Activated CD4-positive, alpha-beta T cell treated with anti-CD3 and anti-CD28 coated beads, Interleukin-2, amount 10 ng/mL, durations not matched to agents 24 days and 14 days (primary cell): ENCODE measurements at regions not wholly inside any gene's neighbourhood (a gene's known extent, or its start where the extent isn't known, plus 50 kb on each side); places are given as distances from the start of the nearest gene placed in this dataset.
A peak's percentile ranks its signal among the peaks of the same experiment; 100 is the strongest.

Experiments
- DNase-seq: peaks from one replicate; pipeline ENCODE4 v3.0.0; 2022
- H3K27ac Mint-ChIP-seq: one replicate; pipeline ENCODE4 v1.8.0; 2022; ENCODE audit warnings: mild to moderate bottlenecking, mixed read lengths
- H3K27me3 Mint-ChIP-seq: one replicate; pipeline ENCODE4 v1.8.0; 2022; ENCODE audit warnings: mixed read lengths
- H3K36me3 Mint-ChIP-seq: one replicate; pipeline ENCODE4 v1.8.0; 2022; ENCODE audit warnings: low read depth, mild to moderate bottlenecking, mixed read lengths
- H3K4me1 Mint-ChIP-seq: one replicate; pipeline ENCODE4 v1.8.0; 2021; ENCODE audit warnings: mixed read lengths
- H3K4me3 Mint-ChIP-seq: one replicate; pipeline ENCODE4 v1.8.0; 2022; ENCODE audit warnings: mild to moderate bottlenecking, moderate library complexity, mixed read lengths
- H3K9me3 Mint-ChIP-seq: one replicate; pipeline ENCODE4 v1.8.0; 2021; ENCODE audit warnings: mixed read lengths
- intact Hi-C: fragments of 100-400 bp; cut with micrococcal nuclease; formaldehyde crosslinking; loops from one replicate; pipeline ENCODE4 v1.15.1; 2023

DNA sequence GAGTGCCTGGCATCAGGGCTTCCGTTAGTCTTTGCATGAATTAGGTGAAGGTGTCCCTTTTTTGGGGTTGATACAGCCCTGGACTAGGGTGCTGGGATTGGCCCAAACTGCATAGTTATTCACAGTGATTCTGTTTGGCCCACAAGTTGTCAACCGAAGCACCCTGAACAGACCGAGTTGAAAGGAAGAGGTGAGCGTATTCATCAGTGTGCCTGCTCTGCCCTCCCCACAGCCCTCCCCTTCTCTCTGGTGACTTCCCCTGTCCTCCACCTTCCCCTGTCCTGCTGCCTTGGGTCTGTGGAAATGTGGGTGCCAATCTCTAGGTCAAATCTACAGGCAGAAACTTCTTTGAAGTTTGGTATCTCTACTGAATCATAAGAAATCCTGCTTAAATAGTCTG, 330.5 kb downstream of the DYSF start:
- intact Hi-C loops, result no loop called here
- no peaks in the 10 kb centered on the region for H3K9me3 Mint-ChIP-seq
- no peak overlapping the region for H3K4me3 Mint-ChIP-seq
- peaks cover 2% of the 10 kb centered on the region for H3K27me3 Mint-ChIP-seq
- H3K4me1 Mint-ChIP-seq, result no peaks in the 10 kb centered on the region
- no peaks in the 10 kb centered on the region for H3K36me3 Mint-ChIP-seq
- H3K27ac Mint-ChIP-seq, result no peak overlapping the region
- DNase-seq, result no peak

DNA sequence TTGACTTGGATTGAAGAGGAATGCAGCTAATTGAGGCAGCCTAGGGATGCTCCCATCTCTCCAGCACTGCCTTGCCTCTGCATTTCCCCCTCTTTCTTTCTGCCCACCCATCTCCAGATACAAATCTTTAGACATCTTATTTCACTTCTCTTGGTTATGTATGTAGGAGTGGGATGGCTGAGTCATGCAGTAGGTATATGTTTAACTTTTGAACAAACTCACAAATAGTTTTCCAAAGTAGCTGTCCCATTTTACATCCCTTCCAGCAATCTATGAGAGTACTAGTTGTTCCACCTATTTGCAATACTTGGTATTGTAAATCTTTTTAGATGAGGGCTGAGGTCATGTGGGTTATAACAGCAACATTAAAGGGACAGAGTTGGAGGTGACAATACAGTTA, 329.9 kb downstream of the DYSF start:
- peaks cover 2% of the 10 kb centered on the region for H3K27me3 Mint-ChIP-seq
- H3K27ac Mint-ChIP-seq, result no peak overlapping the region
- no peak overlapping the region for H3K4me3 Mint-ChIP-seq
- no peaks in the 10 kb centered on the region for H3K4me1 Mint-ChIP-seq
- intact Hi-C loops, result no loop called here
- DNase-seq, result no peak
- H3K9me3 Mint-ChIP-seq, result no peaks in the 10 kb centered on the region
- no peaks in the 10 kb centered on the region for H3K36me3 Mint-ChIP-seq

DNA sequence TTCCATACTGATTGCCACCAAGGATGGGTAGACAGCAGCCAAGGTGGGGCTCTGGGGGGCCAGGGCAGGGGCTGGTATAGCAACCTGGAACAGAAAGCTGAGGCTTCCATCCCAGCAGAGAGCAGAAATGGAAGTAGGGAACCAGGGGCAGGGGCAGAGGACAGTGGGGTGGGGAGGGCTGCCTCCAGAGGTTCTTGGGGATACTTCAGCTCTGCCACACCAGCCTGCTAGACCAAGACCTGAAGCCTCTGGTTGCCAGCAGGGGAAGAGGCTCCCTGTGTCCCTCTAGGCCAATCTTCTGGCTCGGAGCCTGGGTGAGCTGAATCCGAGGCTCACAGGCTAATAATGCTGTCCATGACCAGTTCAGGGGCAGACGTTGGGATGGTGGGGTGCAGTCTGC, 329.0 kb downstream of the DYSF start:
- no peaks in the 10 kb centered on the region for H3K4me1 Mint-ChIP-seq
- no peak overlapping the region for H3K4me3 Mint-ChIP-seq
- peaks cover 2% of the 10 kb centered on the region for H3K27me3 Mint-ChIP-seq
- no peak overlapping the region for H3K27ac Mint-ChIP-seq
- H3K9me3 Mint-ChIP-seq, result no peaks in the 10 kb centered on the region
- intact Hi-C loops, result no loop called here
- no peak for DNase-seq
- no peaks in the 10 kb centered on the region for H3K36me3 Mint-ChIP-seq

DNA sequence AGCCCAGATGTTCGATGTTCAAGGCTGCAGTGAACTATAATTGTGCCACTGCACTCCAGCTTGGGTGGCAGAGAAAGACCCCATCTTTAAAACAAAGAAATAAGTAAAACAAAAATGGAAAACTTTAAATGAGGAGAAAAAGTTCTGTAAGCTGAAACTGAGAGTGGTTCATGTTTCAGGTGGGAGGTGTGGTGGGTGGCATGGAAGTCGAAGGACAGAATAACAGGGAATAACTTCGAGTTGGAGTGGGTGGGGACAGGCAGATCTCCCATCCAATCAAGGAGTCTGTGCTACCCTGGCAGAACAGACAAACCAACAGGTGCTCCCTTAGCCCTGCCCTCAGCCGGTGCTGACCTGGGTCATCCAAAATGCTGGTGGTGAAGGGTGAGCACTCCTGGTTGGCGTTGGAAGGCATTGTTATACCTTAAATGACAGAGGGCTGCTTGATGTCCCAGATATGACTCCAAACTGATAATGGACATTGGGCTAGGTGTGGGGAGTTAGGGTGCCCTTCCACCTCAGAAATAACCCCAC, 328.4 kb downstream of the DYSF start:
- no peaks in the 10 kb centered on the region for H3K9me3 Mint-ChIP-seq
- no peaks in the 10 kb centered on the region for H3K36me3 Mint-ChIP-seq
- intact Hi-C loops, result no loop called here
- no peak overlapping the region for H3K27ac Mint-ChIP-seq
- peaks cover 2% of the 10 kb centered on the region for H3K27me3 Mint-ChIP-seq
- H3K4me3 Mint-ChIP-seq, result no peak overlapping the region
- DNase-seq, result no peak
- H3K4me1 Mint-ChIP-seq, result no peaks in the 10 kb centered on the region

DNA sequence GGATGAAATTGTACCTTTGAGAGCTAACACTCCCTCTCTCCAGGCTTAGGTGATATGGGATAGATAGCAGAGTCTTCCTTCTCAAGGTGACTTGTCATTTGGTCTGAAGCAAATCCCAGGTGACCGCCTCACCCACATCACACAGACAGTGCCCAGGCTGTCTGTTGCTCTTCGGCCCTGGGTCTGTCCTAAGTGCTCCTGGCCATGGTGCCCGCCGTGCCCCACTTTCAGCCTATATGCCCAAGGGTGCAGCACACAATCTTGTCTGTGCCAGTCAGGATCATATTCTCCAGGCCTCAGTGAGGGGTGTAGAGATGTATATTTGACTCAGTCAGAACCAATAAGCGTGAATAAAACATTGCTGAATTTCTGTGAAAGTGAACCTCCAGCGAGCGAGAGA, 326.8 kb downstream of the DYSF start:
- no peak overlapping the region for H3K4me3 Mint-ChIP-seq
- H3K27ac Mint-ChIP-seq, result no peak overlapping the region
- H3K36me3 Mint-ChIP-seq, result no peaks in the 10 kb centered on the region

DNA sequence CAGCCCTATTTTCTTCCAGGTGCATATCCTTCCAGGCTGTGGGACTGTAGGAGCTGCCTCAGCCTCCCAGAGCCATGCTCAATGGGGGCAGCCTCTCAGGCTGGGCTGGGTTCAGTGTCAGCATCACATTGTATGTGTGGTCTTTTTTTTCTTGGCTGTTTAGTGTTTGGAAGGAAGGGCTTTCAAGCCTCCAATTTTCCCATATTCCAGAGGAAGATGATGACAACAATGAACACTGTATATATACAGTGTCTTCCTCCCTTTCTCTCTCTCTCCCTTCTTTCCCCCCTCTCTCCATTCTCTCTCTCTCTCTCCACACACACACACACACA, 326.4 kb downstream of the DYSF start:
- H3K4me3 Mint-ChIP-seq, result no peak overlapping the region
- intact Hi-C loops, result no loop called here
- no peaks in the 10 kb centered on the region for H3K27me3 Mint-ChIP-seq
- H3K27ac Mint-ChIP-seq, result no peak overlapping the region
- no peaks in the 10 kb centered on the region for H3K4me1 Mint-ChIP-seq
- no peak for DNase-seq
- H3K9me3 Mint-ChIP-seq, result no peaks in the 10 kb centered on the region
- H3K36me3 Mint-ChIP-seq, result no peaks in the 10 kb centered on the region

More for the DNA sequence above, 326.8 kb downstream of the DYSF start:
- no peak for DNase-seq
- Mint-ChIP-seq H3K4me1 (no peaks in the 10 kb centered on the region), H3K27me3 (no peaks in the 10 kb centered on the region), H3K9me3 (no peaks in the 10 kb centered on the region)
- intact Hi-C loops, result no loop called here

DNA sequence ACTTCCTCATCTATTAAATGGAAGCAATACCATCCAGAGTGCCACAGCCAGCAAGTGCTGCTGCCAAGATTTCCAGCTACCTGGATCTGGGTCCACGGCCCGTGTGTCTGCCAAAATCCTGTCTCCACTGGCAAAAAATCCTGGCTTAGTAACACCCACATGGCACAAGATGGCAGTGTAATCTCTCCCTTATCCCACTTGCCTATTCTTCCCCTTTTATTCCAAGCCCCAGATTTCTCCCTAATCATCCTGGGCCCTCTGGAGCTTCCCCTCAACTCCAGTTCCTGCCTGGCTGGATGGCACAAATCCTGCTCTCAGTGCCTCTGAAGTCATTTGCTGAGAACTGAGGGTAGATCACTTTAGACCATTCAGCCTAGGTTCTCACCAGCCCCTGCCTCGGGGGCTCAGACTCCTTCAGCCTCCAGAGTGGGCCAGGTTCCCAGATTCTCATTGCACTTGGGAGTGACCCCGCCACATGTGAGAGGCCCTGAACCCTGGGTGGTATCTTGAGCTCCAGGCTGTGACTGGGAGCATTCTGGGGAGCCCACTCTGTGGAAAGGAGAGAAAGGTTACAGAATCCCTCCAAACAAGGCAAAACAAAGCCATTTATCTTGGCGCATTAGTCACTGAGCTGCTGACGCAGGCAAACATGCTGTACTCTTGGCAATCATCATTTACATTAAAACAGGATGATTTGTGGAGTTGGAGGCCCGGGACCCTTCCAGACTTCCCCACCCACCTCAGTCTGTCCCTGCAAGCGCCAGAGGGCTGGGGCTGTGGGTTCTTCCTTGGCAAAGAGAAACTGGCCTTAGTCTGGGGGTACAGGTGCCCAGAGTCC, 325.8 kb downstream of the DYSF start:
- DNase-seq, result peak; percentile 28
- no peaks in the 10 kb centered on the region for H3K27me3 Mint-ChIP-seq
- no peak overlapping the region for H3K4me3 Mint-ChIP-seq
- intact Hi-C loops, result no loop called here
- no peaks in the 10 kb centered on the region for H3K9me3 Mint-ChIP-seq
- H3K36me3 Mint-ChIP-seq, result no peaks in the 10 kb centered on the region
- no peak overlapping the region for H3K27ac Mint-ChIP-seq
- H3K4me1 Mint-ChIP-seq, result no peaks in the 10 kb centered on the region

DNA sequence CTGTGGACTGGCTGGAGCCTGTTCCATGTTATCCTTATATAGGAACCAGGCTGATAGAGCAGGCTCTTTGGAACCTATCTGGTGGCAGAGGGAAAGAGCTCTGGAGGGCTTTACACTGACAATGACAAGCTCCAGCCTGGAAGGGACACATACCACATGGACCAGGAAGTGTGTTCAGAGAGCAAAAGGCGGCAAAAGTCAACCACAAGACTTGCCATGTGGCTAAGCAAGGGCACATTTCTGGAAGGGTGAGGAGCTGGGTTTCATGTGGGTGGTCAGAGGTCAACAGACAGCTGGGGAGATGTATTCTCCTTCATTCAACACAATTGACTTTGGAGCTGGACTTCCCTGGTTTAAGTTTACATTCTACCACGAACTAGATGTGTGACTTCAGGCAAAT, 325.2 kb downstream of the DYSF start:
- Mint-ChIP-seq H3K4me3 (no peak overlapping the region), H3K9me3 (no peaks in the 10 kb centered on the region), H3K36me3 (no peaks in the 10 kb centered on the region), H3K4me1 (no peaks in the 10 kb centered on the region), H3K27me3 (no peaks in the 10 kb centered on the region), H3K27ac (no peak overlapping the region)
- intact Hi-C loops, result no loop called here
- peak; percentile 22 for DNase-seq

DNA sequence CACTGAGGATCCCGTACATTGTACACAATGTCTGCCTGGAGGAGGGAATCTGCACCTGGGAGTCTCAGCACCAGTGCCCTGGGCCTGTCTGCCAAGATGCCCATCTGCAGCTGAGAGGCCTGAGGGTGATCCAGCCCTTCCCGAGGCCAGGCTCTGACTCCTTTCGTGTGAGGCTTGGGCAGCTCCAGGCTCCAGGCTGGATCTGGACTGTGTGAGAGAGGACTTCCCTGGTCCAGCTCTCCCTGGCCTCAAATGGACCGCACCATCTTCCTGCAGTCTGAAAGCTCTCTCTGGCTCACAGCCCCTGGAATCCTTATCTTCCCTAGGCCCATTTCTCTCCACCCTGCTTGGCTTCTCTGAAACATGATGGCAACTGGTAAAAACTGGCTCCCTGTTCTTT, 324.6 kb downstream of the DYSF start:
- Mint-ChIP-seq H3K27me3 (no peaks in the 10 kb centered on the region), H3K9me3 (no peaks in the 10 kb centered on the region), H3K36me3 (no peaks in the 10 kb centered on the region), H3K27ac (no peak overlapping the region), H3K4me1 (no peaks in the 10 kb centered on the region), H3K4me3 (no peak overlapping the region)
- DNase-seq, result peak; percentile 24
- intact Hi-C loops, result no loop called here

DNA sequence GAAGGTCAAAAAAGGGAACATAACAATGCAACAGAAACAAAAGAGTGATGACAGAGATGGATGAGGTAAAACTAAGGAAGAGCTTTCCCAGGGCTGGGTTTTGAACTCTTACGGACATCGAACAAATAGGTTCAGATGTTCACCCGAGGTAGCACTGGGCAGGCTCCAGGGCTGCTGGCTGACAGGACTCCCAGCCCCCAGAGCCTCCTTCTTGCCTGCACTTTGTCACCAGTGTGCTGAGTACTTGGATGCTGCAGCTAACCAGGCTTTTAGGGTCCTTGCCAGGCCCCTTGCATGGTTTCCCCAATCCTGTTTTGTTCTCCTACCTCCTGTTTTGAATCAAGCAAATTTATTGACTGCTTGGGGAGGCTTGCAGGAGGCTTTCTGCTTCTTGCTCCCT, 322.9 kb downstream of the DYSF start:
- Mint-ChIP-seq H3K27me3 (no peaks in the 10 kb centered on the region), H3K27ac (no peak overlapping the region), H3K4me1 (no peaks in the 10 kb centered on the region), H3K36me3 (no peaks in the 10 kb centered on the region), H3K4me3 (no peak overlapping the region), H3K9me3 (no peaks in the 10 kb centered on the region)
- intact Hi-C loops, result no loop called here
- peak; percentile 31 for DNase-seq

DNA sequence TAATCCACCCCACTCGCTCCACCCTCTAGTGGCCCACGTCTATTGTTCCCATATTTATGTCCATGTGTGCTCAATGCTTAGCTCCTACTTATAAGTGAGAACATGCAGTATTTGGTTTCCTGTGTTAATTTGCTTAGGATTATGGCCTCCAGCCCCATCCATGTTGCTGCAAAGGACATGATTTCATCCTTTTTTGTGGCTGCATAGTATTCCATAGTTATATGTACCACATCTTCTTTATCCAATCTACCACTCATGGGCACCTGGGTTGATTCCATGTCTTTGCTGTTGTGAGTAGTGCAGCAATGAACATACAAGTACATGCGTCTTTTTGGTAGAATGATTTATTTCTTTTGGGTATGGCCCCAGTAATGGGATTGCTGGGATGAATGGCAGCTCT, 319.9 kb downstream of the DYSF start:
- H3K27ac Mint-ChIP-seq, result no peak overlapping the region
- H3K4me1 Mint-ChIP-seq, result no peaks in the 10 kb centered on the region
- H3K9me3 Mint-ChIP-seq, result no peaks in the 10 kb centered on the region
- H3K36me3 Mint-ChIP-seq, result no peaks in the 10 kb centered on the region
- no peak overlapping the region for H3K4me3 Mint-ChIP-seq
- no peak for DNase-seq
- H3K27me3 Mint-ChIP-seq, result no peaks in the 10 kb centered on the region
- intact Hi-C loops, result no loop called here

DNA sequence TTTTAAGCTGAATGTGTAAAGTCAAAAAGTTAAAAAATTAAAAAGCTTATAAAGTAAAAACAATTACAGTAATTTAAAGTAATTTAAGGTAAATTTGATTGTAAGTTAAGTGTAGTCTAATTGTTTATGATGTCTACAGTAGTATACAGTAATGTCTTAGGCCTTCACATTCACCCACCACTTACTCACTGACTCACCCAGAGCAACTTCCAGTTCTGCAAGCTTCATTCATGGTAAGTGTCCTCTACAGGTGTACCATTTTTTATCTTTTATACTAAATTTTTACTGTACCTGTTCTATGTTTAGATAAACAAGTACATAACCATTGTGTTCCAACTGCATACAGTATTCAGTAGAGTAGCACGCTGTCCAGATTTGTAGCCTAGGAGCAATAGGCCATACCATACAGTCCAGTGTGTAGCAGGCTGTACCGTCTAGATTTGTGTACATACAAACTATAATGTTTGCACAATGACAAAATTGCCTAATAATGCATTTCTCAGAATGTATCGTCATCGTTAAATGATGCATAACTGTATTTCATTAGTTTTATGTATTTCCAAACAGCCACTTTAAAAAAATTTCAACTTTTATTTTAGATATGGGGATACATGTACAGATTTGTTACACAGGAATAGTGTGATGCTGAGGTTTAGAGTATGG, 319.3 kb downstream of the DYSF start:
- no peak for DNase-seq
- intact Hi-C loops, result no loop called here
- H3K27me3 Mint-ChIP-seq, result no peaks in the 10 kb centered on the region
- no peaks in the 10 kb centered on the region for H3K9me3 Mint-ChIP-seq
- H3K4me1 Mint-ChIP-seq, result no peaks in the 10 kb centered on the region
- H3K27ac Mint-ChIP-seq, result no peak overlapping the region
- no peaks in the 10 kb centered on the region for H3K36me3 Mint-ChIP-seq
- no peak overlapping the region for H3K4me3 Mint-ChIP-seq

DNA sequence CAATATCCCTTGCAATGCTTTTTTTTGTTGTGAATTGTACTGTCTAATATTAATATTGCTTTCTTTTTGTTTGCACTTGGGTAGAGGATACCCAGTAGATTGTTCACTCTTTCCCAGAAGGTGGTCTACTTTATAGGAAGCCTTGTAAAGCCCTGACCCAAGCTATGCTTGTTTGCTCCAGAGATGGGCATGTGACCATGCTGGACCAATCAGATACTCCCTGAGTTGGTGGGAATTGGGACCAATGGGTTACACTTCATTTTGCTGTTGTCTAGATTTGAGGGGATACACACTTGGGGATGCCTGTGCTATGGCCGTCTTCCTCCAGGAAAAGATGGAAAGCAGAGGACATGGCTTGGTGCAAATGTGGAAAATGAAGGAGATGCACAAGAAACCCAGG, 314.3 kb downstream of the DYSF start:
- H3K4me3 Mint-ChIP-seq, result no peak overlapping the region
- no peaks in the 10 kb centered on the region for H3K36me3 Mint-ChIP-seq
- intact Hi-C loops, result no loop called here
- H3K4me1 Mint-ChIP-seq, result no peaks in the 10 kb centered on the region
- peak; percentile 22 for DNase-seq
- no peak overlapping the region for H3K27ac Mint-ChIP-seq
- H3K9me3 Mint-ChIP-seq, result no peaks in the 10 kb centered on the region
- no peaks in the 10 kb centered on the region for H3K27me3 Mint-ChIP-seq

DNA sequence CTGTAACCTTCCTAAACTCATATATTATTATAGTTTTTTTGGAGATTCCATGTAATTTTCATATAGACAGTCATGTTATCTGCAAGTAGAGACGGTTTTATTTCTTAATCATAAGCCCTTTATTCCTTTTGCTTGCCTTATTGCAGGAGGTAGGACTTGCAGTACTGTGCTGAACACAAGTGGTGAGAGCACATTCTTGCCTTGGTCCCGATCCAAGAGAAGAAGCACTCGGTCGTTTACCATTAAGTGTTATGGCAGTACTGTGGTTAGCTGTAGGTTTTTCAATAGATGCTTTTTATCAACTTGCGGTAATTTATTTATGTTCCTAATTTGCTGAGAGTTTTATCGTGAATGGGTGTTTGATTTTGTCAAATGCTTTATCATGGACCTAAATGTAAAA, 305.7 kb downstream of the DYSF start:
- Mint-ChIP-seq H3K36me3 (no peaks in the 10 kb centered on the region), H3K27me3 (peaks cover 4% of the 10 kb centered on the region), H3K4me1 (no peaks in the 10 kb centered on the region), H3K9me3 (no peaks in the 10 kb centered on the region), H3K4me3 (no peak overlapping the region), H3K27ac (no peak overlapping the region)
- no peak for DNase-seq
- intact Hi-C loops, result no loop called here
